ENCODE measurements at regions not wholly inside any gene's neighbourhood (a gene's known extent, or its start where the extent isn't known, plus 50 kb on each side); places are given as distances from the start of the nearest gene placed in this dataset.

DNA sequence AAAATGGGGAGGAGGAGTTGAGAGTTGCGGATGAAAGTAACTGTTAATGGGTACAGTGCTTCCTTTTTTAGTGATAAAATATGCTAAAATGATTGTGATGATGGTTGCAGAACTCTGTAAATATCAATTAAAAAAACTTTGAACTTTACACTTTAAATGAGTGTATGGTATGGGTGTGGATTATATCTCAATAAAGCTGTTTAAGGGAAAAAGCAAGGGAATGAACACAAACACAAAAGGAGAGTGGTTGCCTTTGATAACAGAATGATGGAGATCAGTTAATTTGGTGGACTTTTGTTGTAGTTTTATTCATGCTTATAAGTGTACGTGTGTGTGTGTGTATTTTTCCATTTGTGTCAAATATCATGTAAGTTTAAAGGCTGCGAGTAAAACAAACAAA is 186.1 kb downstream of the ZNF608 start:
- 18% methylated on average over 3 of the region's 3 CpGs for WGBS (ENCODE audit: insufficient coverage, low coverage, missing lambda C conversion rate)
- POLR2A ChIA-PET, result interaction anchor here (1.7 kb wide), 1 partner anchor 10 kb away, joined by 3 read pairs; no protein-coding TSS in a partner anchor

More for the DNA sequence above, 186.1 kb downstream of the ZNF608 start:
- Histone ChIP-seq H3K9me3 (replicated peaks; ENCODE audit: control insufficient read depth, insufficient read depth, low read depth, low read length) (no peaks in the 10 kb centered on the region), H2AFZ (ENCODE audit: low read depth, low read length) (no peak overlapping the region), H3K79me2 (ENCODE audit: control insufficient read depth, insufficient read depth, low read length) (no peaks in the 10 kb centered on the region), H4K20me1 (replicated peaks; ENCODE audit: control insufficient read depth, insufficient read depth, low read length) (no peaks in the 10 kb centered on the region), H3K4me3 (no peak overlapping the region), H3K27me3 (ENCODE audit: control insufficient read depth in 2 of 2, insufficient read depth in 2 of 2, low read length in 2 of 2) (peaks cover 0 to 10% of the 10 kb centered on the region in 2 experiments; a peak in 2 of 5 replicates), H3K4me1 (replicated peaks in 1 of 2; ENCODE audit: control insufficient read depth in 2 of 2, insufficient read depth in 2 of 2, low read length in 2 of 2) (no peaks in the 10 kb centered on the region), H3K27ac (ENCODE audit: extremely low read depth, low read depth, low read length) (no peak overlapping the region), H3K36me3 (ENCODE audit: control insufficient read depth, insufficient read depth, low read length) (no peaks in the 10 kb centered on the region), H3K9me1 (ENCODE audit: control insufficient read depth, insufficient read depth, low read length) (no peaks in the 10 kb centered on the region), H3K9ac (ENCODE audit: insufficient read depth in 1 of 2, low read depth in 2 of 2, low read length in 2 of 2) (no peak overlapping the region), H3K4me2 (ENCODE audit: insufficient read depth, low read length) (no peak overlapping the region)
- DNase-seq (ENCODE audit: extremely low read depth in 1 of 4, low spot score in 3 of 4), result no peak
- intact Hi-C loops (cut with micrococcal nuclease) (no loop called here), in situ Hi-C loops (cut with MboI) (no loop called here)
- TF ChIP-seq, protein P1, sequence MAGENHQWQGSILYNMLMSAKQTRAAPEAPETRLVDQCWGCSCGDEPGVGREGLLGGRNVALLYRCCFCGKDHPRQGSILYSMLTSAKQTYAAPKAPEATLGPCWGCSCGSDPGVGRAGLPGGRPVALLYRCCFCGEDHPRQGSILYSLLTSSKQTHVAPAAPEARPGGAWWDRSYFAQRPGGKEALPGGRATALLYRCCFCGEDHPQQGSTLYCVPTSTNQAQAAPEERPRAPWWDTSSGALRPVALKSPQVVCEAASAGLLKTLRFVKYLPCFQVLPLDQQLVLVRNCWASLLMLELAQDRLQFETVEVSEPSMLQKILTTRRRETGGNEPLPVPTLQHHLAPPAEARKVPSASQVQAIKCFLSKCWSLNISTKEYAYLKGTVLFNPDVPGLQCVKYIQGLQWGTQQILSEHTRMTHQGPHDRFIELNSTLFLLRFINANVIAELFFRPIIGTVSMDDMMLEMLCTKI (IDR thresholded peaks at IDR 0.05; ENCODE audit: partially characterized antibody), result no peak
- TF ChIP-seq PCBP1 (IDR thresholded peaks at IDR 0.05; ENCODE audit: low read depth, low read length, poor library complexity, severe bottlenecking) (no peak), HNRNPK (IDR thresholded peaks at IDR 0.05; ENCODE audit: low read depth, low read length, poor library complexity, severe bottlenecking) (no peak), NRF1 (conservative IDR thresholded peaks at IDR 0.05 in 1 of 2, IDR thresholded peaks at IDR 0.05 in 1 of 2) (no peak), GTF2A2 (tag; IDR thresholded peaks at IDR 0.05) (no peak), RBFOX2 (IDR thresholded peaks at IDR 0.05; ENCODE audit: low read depth, low read length) (no peak), ARNT (IDR thresholded peaks at IDR 0.05) (no peak), CBX2 (IDR thresholded peaks at IDR 0.05; ENCODE audit: insufficient read depth, low read length, poor library complexity, severe bottlenecking) (no peak)
- TF ChIP-seq, protein P2, sequence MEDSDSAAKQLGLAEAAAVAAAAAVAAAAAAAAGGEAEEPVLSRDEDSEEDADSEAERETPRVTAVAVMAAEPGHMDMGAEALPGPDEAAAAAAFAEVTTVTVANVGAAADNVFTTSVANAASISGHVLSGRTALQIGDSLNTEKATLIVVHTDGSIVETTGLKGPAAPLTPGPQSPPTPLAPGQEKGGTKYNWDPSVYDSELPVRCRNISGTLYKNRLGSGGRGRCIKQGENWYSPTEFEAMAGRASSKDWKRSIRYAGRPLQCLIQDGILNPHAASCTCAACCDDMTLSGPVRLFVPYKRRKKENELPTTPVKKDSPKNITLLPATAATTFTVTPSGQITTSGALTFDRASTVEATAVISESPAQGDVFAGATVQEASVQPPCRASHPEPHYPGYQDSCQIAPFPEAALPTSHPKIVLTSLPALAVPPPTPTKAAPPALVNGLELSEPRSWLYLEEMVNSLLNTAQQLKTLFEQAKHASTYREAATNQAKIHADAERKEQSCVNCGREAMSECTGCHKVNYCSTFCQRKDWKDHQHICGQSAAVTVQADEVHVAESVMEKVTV (CRISPR knock-in tag; IDR thresholded peaks at IDR 0.05), result no peak
- TF ChIP-seq, protein P3, sequence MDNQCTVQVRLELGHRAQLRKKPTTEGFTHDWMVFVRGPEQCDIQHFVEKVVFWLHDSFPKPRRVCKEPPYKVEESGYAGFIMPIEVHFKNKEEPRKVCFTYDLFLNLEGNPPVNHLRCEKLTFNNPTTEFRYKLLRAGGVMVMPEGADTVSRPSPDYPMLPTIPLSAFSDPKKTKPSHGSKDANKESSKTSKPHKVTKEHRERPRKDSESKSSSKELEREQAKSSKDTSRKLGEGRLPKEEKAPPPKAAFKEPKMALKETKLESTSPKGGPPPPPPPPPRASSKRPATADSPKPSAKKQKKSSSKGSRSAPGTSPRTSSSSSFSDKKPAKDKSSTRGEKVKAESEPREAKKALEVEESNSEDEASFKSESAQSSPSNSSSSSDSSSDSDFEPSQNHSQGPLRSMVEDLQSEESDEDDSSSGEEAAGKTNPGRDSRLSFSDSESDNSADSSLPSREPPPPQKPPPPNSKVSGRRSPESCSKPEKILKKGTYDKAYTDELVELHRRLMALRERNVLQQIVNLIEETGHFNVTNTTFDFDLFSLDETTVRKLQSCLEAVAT (IDR thresholded peaks at IDR 0.05), result no peak
- TF ChIP-seq, protein P4, sequence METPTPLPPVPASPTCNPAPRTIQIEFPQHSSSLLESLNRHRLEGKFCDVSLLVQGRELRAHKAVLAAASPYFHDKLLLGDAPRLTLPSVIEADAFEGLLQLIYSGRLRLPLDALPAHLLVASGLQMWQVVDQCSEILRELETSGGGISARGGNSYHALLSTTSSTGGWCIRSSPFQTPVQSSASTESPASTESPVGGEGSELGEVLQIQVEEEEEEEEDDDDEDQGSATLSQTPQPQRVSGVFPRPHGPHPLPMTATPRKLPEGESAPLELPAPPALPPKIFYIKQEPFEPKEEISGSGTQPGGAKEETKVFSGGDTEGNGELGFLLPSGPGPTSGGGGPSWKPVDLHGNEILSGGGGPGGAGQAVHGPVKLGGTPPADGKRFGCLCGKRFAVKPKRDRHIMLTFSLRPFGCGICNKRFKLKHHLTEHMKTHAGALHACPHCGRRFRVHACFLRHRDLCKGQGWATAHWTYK (CRISPR knock-in tag; IDR thresholded peaks at IDR 0.05), result no peak
- ATAC-seq, result no peak
- FAIRE-seq, result no peak
- no TSS peak for BruUV-seq (replicated peaks)
- CTCF ChIA-PET (ENCODE audit: low intra/inter-chr PET ratio), result no interaction called here

All from K562 (cell line).